Heart left ventricle (tissue), 16 donors: ENCODE measurements at regions not wholly inside any gene's neighbourhood (a gene's known extent, or its start where the extent isn't known, plus 50 kb on each side); places are given as distances from the start of the nearest gene placed in this dataset.

ENCODE experiments used
- ATAC-seq, 4 donors: fragments of 200-7000 bp; cut with Tn5 transposase; one replicate each; pipeline ENCODE4 v1.9.1; 2020 to 2022; ENCODE audit warnings: moderate library complexity in 4 of 4, mild to moderate bottlenecking in 3 of 4, moderate number of reproducible peaks in 1 of 4
- DNase-seq, 5 donors: peaks; one replicate each; pipeline ENCODE4 v3.0.0-alpha.2; 2020
- H3K27ac ChIP-seq, 12 donors: fragments of 200-600 bp; sonication (generic) in 4 of 12; one replicate each; pipeline versions ENCODE4 v1.5.0 to v1.8.0; 2016 to 2022; ENCODE audit warnings: mild to moderate bottlenecking in 2 of 12
- H3K27me3 ChIP-seq, 9 donors: fragments of 200-600 bp; sonication (generic) in 2 of 9; one replicate each; pipeline versions ENCODE4 v1.5.1 to v1.8.0; 2016 to 2022; ENCODE audit warnings: mild to moderate bottlenecking in 3 of 9
- H3K36me3 ChIP-seq, 9 donors: fragments of 200-600 bp; sonication (generic) in 2 of 9; one replicate each; pipeline versions ENCODE4 v1.5.0 to v1.8.0; 2018 to 2022; ENCODE audit warnings: mild to moderate bottlenecking in 2 of 9
- H3K4me1 ChIP-seq, 12 donors: fragments of 200-600 bp; sonication (generic) in 4 of 12; one replicate each; pipeline versions ENCODE4 v1.5.0 to v1.8.0; 2016 to 2022; ENCODE audit warnings: mild to moderate bottlenecking in 3 of 12
- H3K4me3 ChIP-seq, 12 donors: fragments of 200-600 bp; sonication (generic) in 4 of 12; one replicate each; pipeline versions ENCODE4 v1.5.0 to v1.8.0; 2017 to 2022; ENCODE audit warnings: mild to moderate bottlenecking in 9 of 12, moderate library complexity in 4 of 12
- H3K9me3 ChIP-seq, 12 donors: fragments of 200-600 bp; sonication (generic) in 4 of 12; one replicate each; pipeline versions ENCODE4 v1.5.0 to v1.8.0; 2016 to 2022; ENCODE audit warnings: mild to moderate bottlenecking in 1 of 12
- POLR2A ChIP-seq, 2 donors: fragments of 450-650 bp; IDR thresholded peaks; one replicate each; pipeline ENCODE4 v1.6.1; 2017; ENCODE audit warnings: antibody characterized with exemption in 2 of 2, mild to moderate bottlenecking in 2 of 2, moderate library complexity in 2 of 2
- WGBS, 4 donors: extraction: QIAGEN DNeasy Blood & Tissue Kit in 2 of 4; methylation state at CpG; one replicate each; pipeline versions ENCODE4 v1.1.5 to v1.1.7; 2013 to 2018; 5-methylcytosine and 5-hydroxymethylcytosine counted together
- intact Hi-C, 10 donors: fragments of 100-400 bp; cut with DNase I; formaldehyde crosslinking; loops; one replicate each; pipeline versions ENCODE4 v1.11.1 to v1.14.2; 2022
- TF ChIP-seq, protein P1 (sequence below), 12 donors: fragments of 200-600 bp; sonication (generic) in 4 of 12; IDR thresholded peaks; one replicate each; pipeline versions ENCODE4 v1.5.0 to v1.8.0; 2018 to 2022; ENCODE audit warnings: antibody characterized with exemption in 12 of 12, mild to moderate bottlenecking in 5 of 12
- donor health status: ischemic (EF 13 %, LVEDD 7.1; RV severe dilation, severe dysfunction).
- donor health status: healthy with polysubstance abuse.
- donor health status: DM: no; HTN: yes; CAD: no.
- donor health status: DM: no; HTN: no; CAD: no.
- donor health status: ischemic (EF 25% LVEDD 6.9; RV normal size, moderate dysfunction).
- donor health status: ischemic (EF 25% LVEDD 5.7; RV mildly dilated, moderate dysfunction).
- donor health status: healthy.
- donor health status: DM: yes; HTN: yes; CAD: no.
- donor health status: ischemic (EF 35%, LVEDD 5.7; RV mildly dilated, moderate dysfunction).
- donor health status: nonischemic (EF 11% LVEDD 7.7; RV severe dilation, severe dysfunction).
- donor health status: DM: yes; HTN: yes; CAD: no.
- donor health status: PGD.
- donor health status: ischemic (EF 29% LVEDD 5.4; RV normal size, mild dysfunction).
- donor health status: nonischemic (EF 23%, LVEDD 6.1; RV moderate dilation, normal function).

DNA sequence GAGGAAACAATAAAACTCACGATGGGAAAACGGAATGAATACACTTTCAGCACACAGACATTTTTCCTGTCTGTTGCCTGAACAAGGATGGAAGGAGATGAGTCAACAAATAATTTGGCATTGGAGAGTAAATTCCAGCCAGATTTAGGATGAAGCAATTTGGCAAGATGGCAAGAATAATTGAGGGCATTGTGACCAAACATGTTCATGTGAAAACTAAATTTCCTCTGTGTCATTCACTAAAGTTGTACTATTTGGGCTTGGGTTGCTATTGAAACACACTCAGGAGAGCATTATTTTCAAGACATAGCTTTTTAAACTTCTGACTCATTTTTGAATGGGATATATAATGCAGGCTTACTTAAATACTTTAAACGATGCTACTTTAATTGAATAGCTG, 1614.4 kb downstream of the PCDH19 start:
- no peak for TF ChIP-seq POLR2A (IDR thresholded peaks at IDR 0.05)
- TF ChIP-seq, protein P1, sequence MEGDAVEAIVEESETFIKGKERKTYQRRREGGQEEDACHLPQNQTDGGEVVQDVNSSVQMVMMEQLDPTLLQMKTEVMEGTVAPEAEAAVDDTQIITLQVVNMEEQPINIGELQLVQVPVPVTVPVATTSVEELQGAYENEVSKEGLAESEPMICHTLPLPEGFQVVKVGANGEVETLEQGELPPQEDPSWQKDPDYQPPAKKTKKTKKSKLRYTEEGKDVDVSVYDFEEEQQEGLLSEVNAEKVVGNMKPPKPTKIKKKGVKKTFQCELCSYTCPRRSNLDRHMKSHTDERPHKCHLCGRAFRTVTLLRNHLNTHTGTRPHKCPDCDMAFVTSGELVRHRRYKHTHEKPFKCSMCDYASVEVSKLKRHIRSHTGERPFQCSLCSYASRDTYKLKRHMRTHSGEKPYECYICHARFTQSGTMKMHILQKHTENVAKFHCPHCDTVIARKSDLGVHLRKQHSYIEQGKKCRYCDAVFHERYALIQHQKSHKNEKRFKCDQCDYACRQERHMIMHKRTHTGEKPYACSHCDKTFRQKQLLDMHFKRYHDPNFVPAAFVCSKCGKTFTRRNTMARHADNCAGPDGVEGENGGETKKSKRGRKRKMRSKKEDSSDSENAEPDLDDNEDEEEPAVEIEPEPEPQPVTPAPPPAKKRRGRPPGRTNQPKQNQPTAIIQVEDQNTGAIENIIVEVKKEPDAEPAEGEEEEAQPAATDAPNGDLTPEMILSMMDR (IDR thresholded peaks at IDR 0.05): no peak
- no peaks in the 10 kb centered on the region for H3K36me3 ChIP-seq
- H3K4me1 ChIP-seq: no peaks in the 10 kb centered on the region
- intact Hi-C loops: no loop called here
- ATAC-seq: no peak
- peaks cover 0 to 8% (median 0%) of the 10 kb centered on the region in 12 donors for H3K9me3 ChIP-seq
- no peak overlapping the region for H3K4me3 ChIP-seq
- no peak overlapping the region for H3K27ac ChIP-seq
- no peak for DNase-seq
- 62 to 74% (median 64%) methylated on average over 3 of the region's 3 CpGs for WGBS, 4 donors
- H3K27me3 ChIP-seq: no peaks in the 10 kb centered on the region

DNA sequence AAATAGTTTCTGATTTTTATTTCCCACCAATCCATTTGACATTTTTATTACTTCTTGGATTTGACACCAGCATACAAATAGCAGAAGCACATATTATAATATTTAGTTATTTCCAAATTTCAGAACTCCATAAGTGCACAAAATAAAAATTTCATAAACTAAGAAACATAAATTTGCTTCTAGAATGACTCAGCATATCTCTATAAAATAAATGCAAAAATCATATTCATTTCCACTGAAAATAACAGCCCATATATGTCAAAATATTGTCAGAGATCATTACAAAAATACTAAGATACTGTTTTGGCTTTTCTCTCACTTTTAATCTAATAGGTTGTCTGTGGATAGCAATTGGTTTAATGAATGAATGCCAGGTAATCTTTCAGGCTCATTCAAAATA, 1654.2 kb downstream of the PCDH19 start:
- peaks cover 0 to 15% (median 0%) of the 10 kb centered on the region in 12 donors for H3K9me3 ChIP-seq
- no peak for TF ChIP-seq POLR2A (IDR thresholded peaks at IDR 0.05)
- TF ChIP-seq, protein P1 (IDR thresholded peaks at IDR 0.05): no peak
- no peak overlapping the region for H3K27ac ChIP-seq
- intact Hi-C loops: no loop called here
- no peak overlapping the region for H3K4me3 ChIP-seq
- no peak for ATAC-seq
- no peaks in the 10 kb centered on the region for H3K4me1 ChIP-seq
- H3K27me3 ChIP-seq: no peaks in the 10 kb centered on the region
- H3K36me3 ChIP-seq: no peaks in the 10 kb centered on the region
- no peak for DNase-seq

DNA sequence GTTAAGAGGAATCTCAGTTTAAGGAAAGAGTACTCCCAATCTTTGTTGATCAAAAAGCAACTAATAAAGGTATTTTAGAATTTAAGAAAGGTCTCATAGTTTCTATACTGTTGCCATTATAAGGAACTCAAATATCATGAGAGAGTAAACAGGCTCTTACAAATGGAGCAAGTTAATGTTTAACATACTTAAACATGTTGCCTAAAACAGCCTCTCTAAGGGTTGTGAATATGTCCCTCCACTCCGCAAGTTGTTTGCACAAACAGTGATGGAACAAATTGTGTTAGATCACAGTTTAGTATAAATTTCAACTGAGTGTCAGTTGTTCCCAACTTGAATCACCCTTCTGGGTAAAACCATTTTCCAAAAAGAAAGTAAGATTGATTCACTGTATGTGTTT, 1678.3 kb downstream of the PCDH19 start:
- WGBS, 4 donors: 90 to 100% (median 95%) methylated on average over 1 of the region's 1 CpG
- ATAC-seq (no peak), DNase-seq (no peak)
- Histone ChIP-seq H3K9me3 (no peaks in the 10 kb centered on the region), H3K27me3 (peaks cover 0 to 4% (median 0%) of the 10 kb centered on the region in 9 donors), H3K27ac (no peak overlapping the region), H3K36me3 (no peaks in the 10 kb centered on the region), H3K4me3 (no peak overlapping the region), H3K4me1 (no peaks in the 10 kb centered on the region)
- intact Hi-C loops: loop anchor here in 1 of 10 donors (2.0 kb wide), 1 partner anchor 27 kb away; no protein-coding TSS in a partner anchor
- no peak for TF ChIP-seq POLR2A (IDR thresholded peaks at IDR 0.05)
- TF ChIP-seq, protein P1 (IDR thresholded peaks at IDR 0.05): no peak

DNA sequence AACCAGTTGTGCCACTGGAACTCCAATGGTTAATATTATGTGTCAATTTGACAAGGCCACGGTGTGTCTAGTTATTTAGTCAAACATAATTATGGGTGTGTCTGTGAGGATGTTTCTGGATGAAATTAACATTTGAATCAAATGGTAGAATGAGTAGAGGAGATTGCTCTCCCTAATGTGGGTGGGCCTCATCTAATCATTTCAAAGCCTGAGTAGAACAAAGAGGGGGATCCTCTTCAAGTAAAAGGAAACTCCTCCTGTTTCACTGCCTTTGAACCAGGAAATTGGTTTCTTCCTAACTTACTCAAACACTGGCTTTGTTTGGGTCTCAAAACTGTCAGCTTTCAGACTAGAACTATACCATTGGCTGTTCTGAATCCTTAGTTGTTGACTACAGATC, 1692.1 kb downstream of the PCDH19 start:
- H3K4me3 ChIP-seq: no peak overlapping the region
- H3K9me3 ChIP-seq: peaks cover 0 to 2% (median 0%) of the 10 kb centered on the region in 12 donors
- H3K27ac ChIP-seq: no peak overlapping the region
- 36 to 66% (median 51%) methylated on average over 1 of the region's 1 CpG for WGBS, 4 donors
- TF ChIP-seq, protein P1 (IDR thresholded peaks at IDR 0.05): no peak
- TF ChIP-seq POLR2A (IDR thresholded peaks at IDR 0.05): no peak
- ATAC-seq (no peak), DNase-seq (no peak)
- H3K27me3 ChIP-seq: peaks cover 0 to 8% (median 0%) of the 10 kb centered on the region in 9 donors
- H3K4me1 ChIP-seq: no peaks in the 10 kb centered on the region
- intact Hi-C loops: no loop called here
- no peaks in the 10 kb centered on the region for H3K36me3 ChIP-seq
